T-helper 2 cell treated with Interferon-gamma antibody and Interleukin-4, amounts not matched to agents 100 ng/mL and 5 ng/mL, for 36 hours (primary cell): ENCODE measurements at regions not wholly inside any gene's neighbourhood (a gene's known extent, or its start where the extent isn't known, plus 50 kb on each side); places are given as distances from the start of the nearest gene placed in this dataset.
"Not testable (repeated sequence)": the region's sequence is repeated elsewhere in the genome, so short reads cannot be mapped to it uniquely, and the experiment has no call there.

Experiments used
- intact Hi-C: fragments of 100-400 bp; cut with micrococcal nuclease; formaldehyde crosslinking; loops from one replicate; pipeline ENCODE4 v1.15.1; 2023

- intact Hi-C loops = no loop called here
These were observed 285.7 kb upstream of the POU5F2 start for GRCh38 chr5:94027145-94027544.

DNA sequence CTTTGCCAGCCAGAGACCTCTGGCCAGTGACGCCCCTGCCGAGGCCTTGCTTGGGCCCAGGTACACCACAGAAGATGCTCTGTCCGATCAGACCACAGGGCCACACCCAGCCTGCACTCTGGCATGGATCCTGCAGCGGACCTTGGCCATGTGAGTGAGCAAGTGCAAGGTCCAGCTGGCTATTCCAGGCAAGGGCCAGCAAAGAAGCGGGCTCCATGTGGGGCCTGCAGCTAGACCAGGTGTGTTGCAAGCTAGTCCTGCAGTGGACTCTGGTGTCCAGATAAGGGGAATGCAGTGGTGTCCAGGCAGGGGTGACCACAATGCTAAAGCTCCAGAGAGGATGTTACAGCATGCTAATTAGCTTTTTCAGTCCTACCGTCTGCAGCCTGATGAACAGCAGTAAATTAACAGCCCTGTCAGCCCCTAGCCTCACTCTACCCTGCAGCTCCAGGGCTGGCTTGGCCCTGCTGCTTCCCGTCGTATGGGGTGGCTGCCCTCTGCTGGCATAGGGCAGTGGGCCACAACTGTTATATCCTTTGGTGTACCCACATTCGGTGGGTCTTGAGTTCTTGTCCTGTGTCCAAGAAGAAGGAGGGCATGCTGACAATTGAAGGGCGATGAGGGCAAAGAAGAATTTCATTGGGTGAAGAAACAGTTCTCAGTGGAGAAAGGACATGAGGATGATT, 284.5 kb upstream of the POU5F2 start:
- intact Hi-C loops = no loop called here

DNA sequence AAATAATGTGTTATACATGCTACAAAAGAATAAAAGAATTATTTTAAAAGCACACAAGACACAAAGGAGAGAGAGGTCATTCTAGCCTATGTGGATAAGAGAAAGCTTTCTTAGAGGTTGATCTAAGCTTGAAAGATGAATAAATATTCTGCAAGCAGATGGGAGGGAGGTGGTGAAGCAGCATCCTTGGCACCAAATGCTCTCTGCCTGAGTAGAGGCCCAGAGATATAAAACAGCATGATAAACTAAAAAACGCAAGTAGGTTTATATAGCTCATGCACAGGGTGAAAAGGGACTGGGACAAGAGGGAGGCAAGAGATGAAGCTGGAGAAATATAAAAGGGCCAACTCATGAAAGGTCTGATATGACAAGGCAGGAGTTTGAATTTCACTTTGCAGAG, 283.2 kb upstream of the POU5F2 start:
- intact Hi-C loops = no loop called here

DNA sequence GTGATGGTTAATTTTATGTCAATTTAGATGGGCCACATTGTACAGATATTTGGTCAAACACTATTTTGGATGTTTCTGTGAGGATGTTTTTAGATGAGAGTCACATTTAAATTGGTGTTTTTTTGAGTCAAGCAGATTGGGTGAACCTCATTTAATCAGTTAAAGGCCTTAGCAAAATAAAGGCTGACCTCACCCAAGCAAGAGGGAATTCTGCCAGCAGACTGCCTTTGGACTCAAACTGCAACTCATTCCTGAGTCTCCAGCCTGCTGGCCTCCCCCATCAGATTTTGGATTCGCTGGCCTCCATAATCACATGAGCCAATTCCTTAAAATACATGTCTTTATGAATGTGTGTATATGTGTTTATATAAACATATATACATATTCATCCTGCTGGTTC, 282.7 kb upstream of the POU5F2 start:
- intact Hi-C loops = no loop called here

GRCh38 chr5:94021246-94021645, 279.8 kb upstream of the POU5F2 start:
- intact Hi-C loops = no loop called here

DNA sequence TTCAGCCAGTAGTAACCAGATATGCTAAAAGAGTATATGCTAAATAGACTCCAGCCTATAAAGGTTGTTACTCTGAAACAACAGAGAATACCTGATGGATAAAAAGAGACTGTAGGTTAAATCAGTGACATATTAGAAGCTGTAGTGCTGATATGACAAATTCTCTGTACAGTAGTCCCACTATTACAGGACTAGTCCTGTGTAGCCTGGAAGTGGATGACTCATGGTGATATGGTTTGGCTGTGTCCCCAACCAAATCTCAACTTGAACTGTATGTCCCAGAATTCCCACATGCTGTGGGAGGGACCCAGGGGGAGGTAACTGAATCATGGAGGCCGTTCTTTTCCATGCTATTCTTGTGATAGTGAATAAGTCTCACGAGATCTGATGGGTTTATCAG, 276.2 kb upstream of the POU5F2 start:
- intact Hi-C loops = no loop called here

DNA sequence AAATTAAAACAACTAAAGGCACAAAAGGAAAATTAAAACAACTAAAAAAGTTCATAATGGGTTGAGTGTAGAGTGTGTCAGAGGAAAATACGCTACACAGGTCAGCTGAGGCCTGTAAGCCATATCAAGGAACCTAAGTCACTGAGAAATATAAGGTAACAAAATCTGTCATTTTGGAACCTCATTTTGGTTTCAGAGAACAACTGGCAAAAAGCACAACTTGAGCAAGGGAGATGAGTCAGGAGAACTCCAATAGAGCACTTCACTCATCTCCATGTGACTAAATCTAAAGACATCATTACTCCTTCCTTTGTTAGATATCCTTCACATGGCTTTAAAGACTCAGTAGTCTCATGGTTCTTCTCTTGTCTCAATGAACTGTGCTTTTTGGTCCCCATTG, 269.4 kb upstream of the POU5F2 start:
- intact Hi-C loops = no loop called here

DNA sequence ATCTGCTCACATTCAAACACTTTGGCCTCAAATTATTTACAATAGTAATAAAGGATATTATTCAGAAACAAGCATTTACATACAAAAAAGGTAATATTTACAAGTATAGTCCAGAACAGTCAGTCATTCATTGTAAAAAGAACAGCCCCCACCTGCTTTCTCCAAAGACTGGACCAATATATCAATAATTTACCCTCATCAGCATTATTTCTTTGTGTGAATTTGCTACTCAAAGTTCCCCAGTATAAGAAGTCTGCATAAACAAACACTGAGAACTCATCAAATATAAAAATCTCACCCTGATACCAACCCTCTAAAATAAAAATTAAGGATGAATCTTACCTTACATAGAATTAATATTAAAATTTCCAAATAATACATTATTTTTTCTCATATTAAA, 267.8 kb upstream of the POU5F2 start:
- intact Hi-C loops = no loop called here

DNA sequence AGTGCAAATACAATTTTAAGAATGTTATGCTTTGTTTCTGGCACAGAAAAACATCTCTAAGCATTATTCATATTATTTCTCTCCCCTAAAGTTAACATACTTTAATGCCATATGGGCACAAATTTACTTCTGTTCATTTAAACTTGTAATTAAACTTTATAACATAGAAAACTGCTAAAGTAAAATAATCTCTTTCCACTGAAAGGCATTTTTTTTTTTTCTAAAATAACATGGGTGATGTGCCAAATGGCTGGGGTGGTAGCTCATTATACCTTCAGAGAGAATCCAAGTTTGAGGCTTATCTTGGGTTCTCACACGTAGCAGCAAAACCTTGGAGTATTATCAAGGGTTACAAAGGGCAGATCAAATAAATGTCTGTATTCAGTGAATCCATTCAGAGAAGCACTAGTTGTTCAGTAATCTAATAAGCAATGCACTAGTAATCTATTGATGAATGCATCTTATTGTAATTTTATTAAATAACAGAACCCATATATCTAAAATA, 257.6 kb upstream of the POU5F2 start:
- intact Hi-C loops = no loop called here

- intact Hi-C loops = no loop called here
These were observed 256.2 kb upstream of the POU5F2 start for GRCh38 chr5:93997562-93997961.

DNA sequence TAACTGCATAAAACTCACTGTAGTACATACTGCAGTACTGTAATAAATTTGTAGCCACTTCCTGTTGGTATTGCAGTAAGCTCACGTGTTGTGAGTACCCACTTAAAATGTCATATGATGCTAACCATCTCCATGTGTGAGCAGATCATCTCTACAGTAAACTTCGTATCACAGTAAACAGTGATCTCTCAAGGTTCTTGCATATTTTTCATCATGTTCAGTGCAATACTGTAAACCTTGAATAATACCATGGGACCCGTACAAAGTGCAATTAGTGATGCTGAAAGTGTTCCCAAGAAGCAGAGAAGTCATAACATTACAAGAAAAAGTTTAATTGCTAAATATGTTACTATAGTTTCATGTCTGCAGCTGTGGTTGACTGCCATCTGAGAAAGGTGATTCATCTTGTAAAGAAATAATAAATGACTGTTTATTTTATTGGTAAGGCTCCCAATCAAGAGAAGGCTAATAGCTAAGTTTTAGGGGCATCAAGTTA, 253.8 kb upstream of the POU5F2 start:
- intact Hi-C loops = no loop called here

GRCh38 chr5:93993161-93993560, 251.8 kb upstream of the POU5F2 start:
- intact Hi-C loops = no loop called here

DNA sequence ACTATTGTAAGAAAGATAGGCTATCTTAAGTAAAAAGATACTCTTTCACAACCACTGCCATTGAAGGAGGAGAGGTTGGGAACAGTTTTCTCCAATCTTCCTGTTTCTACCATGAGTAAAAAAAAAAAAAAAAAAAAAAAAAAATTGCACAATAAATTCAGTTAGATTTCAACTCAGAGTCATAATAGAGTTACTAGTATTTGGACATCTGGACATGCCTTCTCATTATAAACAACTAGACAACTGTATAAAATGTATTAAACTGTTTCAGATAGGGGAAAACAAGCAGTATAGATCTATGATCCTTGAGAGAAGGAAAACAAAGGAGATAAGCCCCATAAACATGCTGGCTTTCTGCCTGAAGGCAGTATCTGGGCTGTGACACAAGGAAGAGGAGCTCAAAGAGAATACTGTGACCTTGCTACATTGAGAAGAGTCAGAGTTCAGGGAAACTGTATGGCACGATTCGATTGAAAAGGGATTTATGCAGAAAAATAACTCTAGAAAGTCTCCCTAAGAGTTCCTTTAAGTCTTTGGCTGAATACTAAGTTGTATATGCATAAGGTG, 249.2 kb upstream of the POU5F2 start:
- intact Hi-C loops = no loop called here

DNA sequence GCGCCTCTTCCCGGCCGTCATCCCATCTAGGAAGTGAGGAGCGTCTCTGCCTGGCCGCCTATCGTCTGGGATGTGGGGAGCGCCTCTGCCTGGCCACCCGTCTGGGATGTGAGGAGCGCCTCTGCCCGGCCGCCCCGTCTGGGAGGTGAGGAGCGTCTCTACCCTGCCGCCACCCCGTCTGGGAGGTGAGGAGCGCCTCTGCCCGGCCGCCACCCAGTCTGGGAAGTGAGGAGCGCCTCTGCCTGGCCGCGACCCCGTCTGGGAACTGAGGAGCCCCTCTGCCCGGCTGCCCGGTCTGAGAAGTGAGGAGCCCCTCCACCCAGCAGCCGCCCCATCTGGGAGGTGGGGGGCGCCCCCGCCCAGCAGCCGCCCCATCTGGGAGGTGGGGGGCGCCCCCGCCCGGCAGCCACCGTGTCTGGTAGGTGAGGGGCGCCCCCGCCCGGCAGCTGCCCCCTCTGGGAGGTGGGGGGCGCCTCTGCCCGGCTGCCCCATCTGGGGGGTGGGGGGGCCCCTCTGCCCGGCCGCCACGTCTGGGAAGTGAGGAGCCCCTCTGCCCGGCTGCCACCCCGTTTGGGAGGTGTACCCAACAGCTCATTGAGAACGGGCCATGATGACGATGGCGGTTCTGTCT, 244.7 kb upstream of the POU5F2 start:
- intact Hi-C loops = not testable (repeated sequence)

GRCh38 chr5:93978222-93978621, 236.8 kb upstream of the POU5F2 start:
- intact Hi-C loops = no loop called here

DNA sequence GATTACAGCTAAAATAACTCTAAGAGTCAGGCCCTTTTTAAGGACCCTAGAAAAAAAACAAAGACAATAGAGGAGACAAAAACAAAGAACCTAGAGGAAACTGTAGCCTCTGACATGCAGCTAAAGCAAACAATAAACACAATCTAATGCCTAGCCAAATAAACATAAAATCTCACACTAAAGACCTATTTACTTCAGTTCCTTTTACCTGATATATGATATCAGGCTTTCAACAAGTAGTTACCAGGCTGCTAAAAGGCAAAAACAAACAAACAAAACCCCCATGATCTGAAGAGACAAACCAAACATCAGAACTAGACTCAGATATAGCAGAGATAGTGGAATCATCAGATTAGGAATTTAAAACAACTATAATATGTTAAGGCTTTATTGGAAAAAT, 226.5 kb upstream of the POU5F2 start:
- intact Hi-C loops = no loop called here

DNA sequence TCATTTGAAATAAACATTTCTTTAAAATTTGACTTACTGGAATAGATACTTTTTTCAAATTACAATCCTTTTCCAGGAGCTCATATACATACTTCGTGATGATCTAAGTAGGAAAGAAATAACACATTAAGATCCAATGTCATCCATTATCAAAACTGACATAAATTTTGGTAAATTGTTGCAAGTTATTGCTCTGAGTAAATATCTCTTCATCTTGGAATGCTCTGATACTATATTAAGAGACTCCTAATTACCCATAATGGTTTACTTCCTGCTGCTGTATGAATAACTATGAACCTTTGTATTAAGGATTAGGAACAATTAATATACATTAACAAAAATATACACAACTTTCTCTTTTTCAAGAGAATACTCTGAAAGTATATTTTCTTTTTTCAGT, 223.0 kb upstream of the POU5F2 start:
- intact Hi-C loops = no loop called here

- intact Hi-C loops = no loop called here
These were observed 218.6 kb upstream of the POU5F2 start for GRCh38 chr5:93960042-93960441.

DNA sequence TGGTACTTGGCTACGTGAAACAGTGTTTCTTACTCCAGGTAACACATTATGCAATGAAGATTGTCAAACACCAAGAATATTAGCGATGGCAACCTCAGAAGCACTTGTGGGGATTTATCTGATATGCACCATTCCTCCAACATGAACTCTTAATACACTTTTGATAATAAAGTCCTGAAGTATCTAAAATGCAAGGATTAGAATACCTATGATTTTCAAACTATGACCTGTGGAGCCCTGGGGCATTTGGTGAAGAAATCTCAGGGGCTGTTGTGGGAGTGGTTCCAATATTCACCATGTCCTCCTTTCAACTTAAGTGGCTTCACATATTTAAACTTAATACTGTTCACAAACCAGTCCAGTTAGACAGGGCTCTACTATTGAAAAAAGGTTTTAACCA, 214.6 kb upstream of the POU5F2 start:
- intact Hi-C loops = no loop called here

DNA sequence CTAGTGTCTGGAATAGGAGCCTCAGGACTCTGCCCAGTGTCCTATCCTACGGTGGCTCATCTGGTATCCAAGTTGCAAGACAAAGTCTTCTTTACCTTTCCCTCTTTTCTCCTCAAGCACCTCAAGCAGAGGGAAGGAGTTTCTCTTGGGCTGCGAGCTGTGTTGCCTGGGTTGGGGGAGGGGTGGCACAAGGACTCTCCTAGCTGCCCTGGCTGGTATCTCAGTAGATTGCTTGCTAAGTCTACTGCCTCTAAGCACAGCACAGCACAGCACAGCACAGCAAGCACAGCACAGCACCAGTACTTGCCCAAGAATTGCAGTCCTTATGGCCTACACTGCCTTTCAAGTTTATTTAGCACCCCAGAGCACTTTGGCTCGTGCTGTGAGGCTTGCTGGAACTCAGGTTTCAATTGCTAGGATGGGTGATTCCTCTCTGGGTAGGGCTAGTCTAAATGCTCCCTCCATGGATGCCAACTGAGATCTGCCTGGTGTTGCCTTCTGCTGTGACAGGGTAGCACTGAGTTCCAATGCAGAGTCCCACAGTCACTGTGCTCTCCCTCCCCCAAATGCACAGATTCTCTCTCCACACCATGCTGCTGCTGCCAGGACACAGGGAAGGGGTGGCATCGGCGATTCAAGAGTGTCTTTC, 213.1 kb upstream of the POU5F2 start:
- intact Hi-C loops = no loop called here

DNA sequence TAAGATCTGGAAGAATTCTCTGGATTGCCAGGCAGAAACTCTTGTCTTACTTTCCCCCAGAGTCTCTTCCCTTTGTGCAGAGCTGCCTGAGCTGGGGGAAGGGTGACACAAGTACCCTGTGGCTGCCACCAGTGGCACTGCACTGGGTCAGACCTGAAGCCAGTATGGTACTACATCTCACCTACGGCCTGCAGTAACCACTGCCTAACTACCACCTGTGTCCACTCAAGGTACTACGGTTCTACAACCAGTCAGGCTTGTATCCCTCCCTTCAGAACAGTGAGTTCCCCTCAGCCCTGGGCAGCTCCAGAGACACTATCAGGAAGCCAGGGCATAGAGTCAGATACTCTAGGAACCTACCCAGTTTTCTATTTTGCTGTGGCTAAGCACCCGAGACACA, 212.0 kb upstream of the POU5F2 start:
- intact Hi-C loops = no loop called here

DNA sequence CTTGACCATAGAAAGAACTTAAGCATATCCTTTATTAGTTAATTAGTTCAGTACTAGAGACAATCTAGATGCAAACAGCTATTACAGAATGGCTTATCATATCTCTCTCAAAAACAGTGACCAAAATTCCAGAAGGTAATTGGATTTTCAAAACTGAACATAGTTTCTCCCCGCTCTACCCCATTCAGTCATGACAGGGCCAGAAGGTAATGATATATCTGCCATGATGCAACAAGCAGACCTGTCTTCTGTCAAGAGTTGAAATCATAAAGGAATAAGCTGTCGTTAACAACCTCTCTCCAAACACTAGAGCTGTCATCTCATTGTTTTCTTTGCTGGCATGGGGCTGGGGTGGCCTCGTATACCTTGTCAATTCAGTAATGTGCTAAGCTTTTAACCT, 200.5 kb upstream of the POU5F2 start:
- intact Hi-C loops = no loop called here
